ENCODE measurements at regions not wholly inside any gene's neighbourhood (a gene's known extent, or its start where the extent isn't known, plus 50 kb on each side); places are given as distances from the start of the nearest gene placed in this dataset.

- no peak for TF ChIP-seq CTCF (IDR thresholded peaks at IDR 0.05)
- TF ChIP-seq POLR2A (IDR thresholded peaks at IDR 0.05; ENCODE audit: low read depth): no peak
- no peak for TF ChIP-seq POLR2AphosphoS5 (IDR thresholded peaks at IDR 0.05)
- no peak for TF ChIP-seq EP300 (IDR thresholded peaks at IDR 0.05)
Observed at GRCh38 chr16:49058382-49058781, 223.3 kb downstream of the CBLN1 start.
